ENCODE measurements at regions not wholly inside any gene's neighbourhood (a gene's known extent, or its start where the extent isn't known, plus 50 kb on each side); places are given as distances from the start of the nearest gene placed in this dataset.

DNA sequence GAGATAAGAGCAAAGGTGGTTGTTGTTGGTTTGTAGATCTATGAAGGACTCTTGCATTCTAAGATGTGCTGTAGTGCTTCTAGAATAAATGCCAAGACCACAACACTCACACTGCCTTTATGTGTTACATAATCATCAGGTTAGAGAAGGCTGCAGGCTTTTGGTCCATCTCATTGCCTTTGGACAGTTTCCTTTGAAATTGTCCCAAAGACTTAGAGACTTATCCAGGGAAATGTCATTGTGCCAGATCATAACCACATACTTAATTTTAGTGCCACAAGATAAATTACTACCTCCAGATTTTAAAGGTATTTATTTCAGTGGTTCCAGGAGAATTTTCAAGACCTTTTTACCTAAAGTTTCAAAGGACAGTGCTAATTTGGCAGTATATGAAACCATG lies 666.6 kb upstream of the CITED2 start:
- no peak for TF ChIP-seq POU5F1 (IDR thresholded peaks at IDR 0.05; ENCODE audit: borderline replicate concordance, low read depth, low read length, partially characterized antibody)
- TF ChIP-seq ELF1 (tag; IDR thresholded peaks at IDR 0.05), result no peak
- TF ChIP-seq, protein P1, sequence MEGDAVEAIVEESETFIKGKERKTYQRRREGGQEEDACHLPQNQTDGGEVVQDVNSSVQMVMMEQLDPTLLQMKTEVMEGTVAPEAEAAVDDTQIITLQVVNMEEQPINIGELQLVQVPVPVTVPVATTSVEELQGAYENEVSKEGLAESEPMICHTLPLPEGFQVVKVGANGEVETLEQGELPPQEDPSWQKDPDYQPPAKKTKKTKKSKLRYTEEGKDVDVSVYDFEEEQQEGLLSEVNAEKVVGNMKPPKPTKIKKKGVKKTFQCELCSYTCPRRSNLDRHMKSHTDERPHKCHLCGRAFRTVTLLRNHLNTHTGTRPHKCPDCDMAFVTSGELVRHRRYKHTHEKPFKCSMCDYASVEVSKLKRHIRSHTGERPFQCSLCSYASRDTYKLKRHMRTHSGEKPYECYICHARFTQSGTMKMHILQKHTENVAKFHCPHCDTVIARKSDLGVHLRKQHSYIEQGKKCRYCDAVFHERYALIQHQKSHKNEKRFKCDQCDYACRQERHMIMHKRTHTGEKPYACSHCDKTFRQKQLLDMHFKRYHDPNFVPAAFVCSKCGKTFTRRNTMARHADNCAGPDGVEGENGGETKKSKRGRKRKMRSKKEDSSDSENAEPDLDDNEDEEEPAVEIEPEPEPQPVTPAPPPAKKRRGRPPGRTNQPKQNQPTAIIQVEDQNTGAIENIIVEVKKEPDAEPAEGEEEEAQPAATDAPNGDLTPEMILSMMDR (IDR thresholded peaks at IDR 0.05 in 2 of 3, conservative IDR thresholded peaks at IDR 0.05 in 1 of 3; ENCODE audit: insufficient read depth in 2 of 3, low read depth in 1 of 3, low read length in 3 of 3), result no peak
- no peak for TF ChIP-seq EP300 (IDR thresholded peaks at IDR 0.05; ENCODE audit: low read length)
- no peak for TF ChIP-seq ZNF263 (CRISPR knock-in tag; IDR thresholded peaks at IDR 0.05; ENCODE audit: borderline replicate concordance)
- no peak for TF ChIP-seq BHLHE40 (IDR thresholded peaks at IDR 0.05; ENCODE audit: low read length)
- TF ChIP-seq POLR2AphosphoS5 (IDR thresholded peaks at IDR 0.05; ENCODE audit: control insufficient read depth, insufficient read depth, low read depth, low read length), result no peak
- TF ChIP-seq, protein P2, sequence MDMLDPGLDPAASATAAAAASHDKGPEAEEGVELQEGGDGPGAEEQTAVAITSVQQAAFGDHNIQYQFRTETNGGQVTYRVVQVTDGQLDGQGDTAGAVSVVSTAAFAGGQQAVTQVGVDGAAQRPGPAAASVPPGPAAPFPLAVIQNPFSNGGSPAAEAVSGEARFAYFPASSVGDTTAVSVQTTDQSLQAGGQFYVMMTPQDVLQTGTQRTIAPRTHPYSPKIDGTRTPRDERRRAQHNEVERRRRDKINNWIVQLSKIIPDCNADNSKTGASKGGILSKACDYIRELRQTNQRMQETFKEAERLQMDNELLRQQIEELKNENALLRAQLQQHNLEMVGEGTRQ (CRISPR knock-in tag; IDR thresholded peaks at IDR 0.05), result no peak
- TF ChIP-seq, protein P3, sequence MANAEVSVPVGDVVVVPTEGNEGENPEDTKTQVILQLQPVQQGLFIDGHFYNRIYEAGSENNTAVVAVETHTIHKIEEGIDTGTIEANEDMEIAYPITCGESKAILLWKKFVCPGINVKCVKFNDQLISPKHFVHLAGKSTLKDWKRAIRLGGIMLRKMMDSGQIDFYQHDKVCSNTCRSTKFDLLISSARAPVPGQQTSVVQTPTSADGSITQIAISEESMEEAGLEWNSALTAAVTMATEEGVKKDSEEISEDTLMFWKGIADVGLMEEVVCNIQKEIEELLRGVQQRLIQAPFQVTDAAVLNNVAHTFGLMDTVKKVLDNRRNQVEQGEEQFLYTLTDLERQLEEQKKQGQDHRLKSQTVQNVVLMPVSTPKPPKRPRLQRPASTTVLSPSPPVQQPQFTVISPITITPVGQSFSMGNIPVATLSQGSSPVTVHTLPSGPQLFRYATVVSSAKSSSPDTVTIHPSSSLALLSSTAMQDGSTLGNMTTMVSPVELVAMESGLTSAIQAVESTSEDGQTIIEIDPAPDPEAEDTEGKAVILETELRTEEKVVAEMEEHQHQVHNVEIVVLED (CRISPR knock-in tag; IDR thresholded peaks at IDR 0.05), result no peak
- TF ChIP-seq CHD2 (IDR thresholded peaks at IDR 0.05; ENCODE audit: low read depth, low read length), result no peak
- TF ChIP-seq SP2 (IDR thresholded peaks at IDR 0.05; ENCODE audit: extremely low read depth, low read depth, low read length, poor library complexity, severe bottlenecking), result no peak
- TF ChIP-seq TEAD1 (CRISPR knock-in tag; IDR thresholded peaks at IDR 0.05), result no peak

Data from K562 (cell line).